HepG2 (cell line): ENCODE measurements at regions not wholly inside any gene's neighbourhood (a gene's known extent, or its start where the extent isn't known, plus 50 kb on each side); places are given as distances from the start of the nearest gene placed in this dataset.

ENCODE experiments used
- ATAC-seq: fragments of 200-7000 bp; cut with Tn5 transposase; 3 replicates; pipeline ENCODE4 v1.9.1; 2020; ENCODE audit warnings: mild to moderate bottlenecking, moderate library complexity
- BruUV-seq: library from RNA; stranded (reverse); fragments of 400-500 nt; replicated peaks from 2 replicates; lab custom pipeline; 2021; lab: Mats Ljungman, UMichigan
- CTCF ChIA-PET: fragments of 300-600 bp; formaldehyde crosslinking; extraction: SDS; loops from one replicate; lab custom pipeline; 2021; ENCODE audit warnings: low total read pairs, inconsistent platforms, low intra/inter-chr PET ratio; lab: Yijun Ruan, JAX
- POLR2A ChIA-PET: fragments of 350-600 bp; sonication (Branson Sonifier 250); formaldehyde crosslinking; loops from one replicate; lab custom pipeline; 2020; ENCODE audit warnings: antibody characterized with exemption, inconsistent platforms; lab: Yijun Ruan, JAX
- DNase-seq: peaks from one replicate; pipeline ENCODE4 v3.0.0-alpha.2; 2015; ENCODE audit warnings: low spot score
- FAIRE-seq: peaks from 3 replicates; lab custom pipeline; 2011; peaks lifted over from hg19 to GRCh38; lab: Jason Lieb, UNC
- H2AFZ ChIP-seq: one replicate; pipeline ENCODE4 v1.6.1; 2011; ENCODE audit warnings: low read length, inconsistent platforms
- H3K27ac ChIP-seq: fragments of 300-600 bp; 3 replicates; pipeline ENCODE4 v1.8.0; 2011; ENCODE audit warnings: mixed run types, mild to moderate bottlenecking, mixed read lengths, low read length, inconsistent platforms; ENCODE audit not compliant: insufficient read depth; ENCODE audit errors: extremely low read length
- H3K27me3 ChIP-seq, 2 experiments: fragments of 200-600 bp in 1 of 2; 2 replicates in 1 of 2; 3 replicates in 1 of 2; pipeline versions ENCODE4 v1.6.0 to v1.8.0; 2011; ENCODE audit warnings: low read length in 2 of 2, mild to moderate bottlenecking in 2 of 2, moderate library complexity in 2 of 2, inconsistent platforms in 1 of 2; ENCODE audit not compliant: insufficient read depth in 2 of 2, control insufficient read depth in 1 of 2
- H3K36me3 ChIP-seq, 2 experiments: fragments of 200-600 bp in 1 of 2; replicated peaks in 1 of 2; 2 replicates in 1 of 2; 3 replicates in 1 of 2; pipeline versions ENCODE4 v1.5.1 to v1.8.0; 2011; ENCODE audit warnings: low read length in 2 of 2, inconsistent platforms in 1 of 2; ENCODE audit not compliant: insufficient read depth in 2 of 2, control insufficient read depth in 1 of 2
- H3K4me1 ChIP-seq: 2 replicates; pipeline ENCODE4 v1.5.1; 2012; ENCODE audit warnings: low read length, inconsistent platforms; ENCODE audit not compliant: insufficient read depth
- H3K4me2 ChIP-seq: 2 replicates; pipeline ENCODE4 v1.6.0; 2011; ENCODE audit warnings: low read depth, low read length, inconsistent platforms
- H3K4me3 ChIP-seq, 3 experiments: fragments of 200-600 bp in 1 of 3; sonication (generic), shearing (Covaris generic) in 1 of 3; replicated peaks in 1 of 3; 2 replicates each; pipeline ENCODE4 v1.5.1; 2011 to 2016; ENCODE audit warnings: low read length in 3 of 3, inconsistent platforms in 2 of 3, low read depth in 2 of 3, mild to moderate bottlenecking in 2 of 3, control low read depth in 1 of 3, mixed read lengths in 1 of 3; ENCODE audit not compliant: insufficient read depth in 1 of 3
- H3K79me2 ChIP-seq: one replicate; pipeline ENCODE4 v1.6.1; 2011; ENCODE audit warnings: low read length, inconsistent platforms; ENCODE audit not compliant: insufficient read depth
- H3K9ac ChIP-seq: 2 replicates; pipeline ENCODE4 v1.6.0; 2011; ENCODE audit warnings: mild to moderate bottlenecking, low read depth, low read length, inconsistent platforms; ENCODE audit not compliant: insufficient read depth
- H3K9me3 ChIP-seq: 2 replicates; pipeline ENCODE4 v1.5.1; 2012; ENCODE audit warnings: mild to moderate bottlenecking, low read length
- H4K20me1 ChIP-seq: 2 replicates; pipeline ENCODE4 v1.6.0; 2011; ENCODE audit warnings: inconsistent platforms, mild to moderate bottlenecking, low read length, moderate library complexity; ENCODE audit not compliant: insufficient read depth
- CC2D1A ChIP-seq: sonication (generic); formaldehyde crosslinking; IDR thresholded peaks from 2 replicates; pipeline ENCODE4 v1.8.1; 2023; ENCODE audit warnings: mild to moderate bottlenecking, missing genetic modification reagents
- GATA4 ChIP-seq: sonication (generic); IDR thresholded peaks from 2 replicates; pipeline ENCODE4 v1.6.1; 2016; ENCODE audit warnings: antibody characterized with exemption, low read depth, borderline replicate concordance
- HNRNPLL ChIP-seq: fragments of 200-400 bp; formaldehyde crosslinking; IDR thresholded peaks from 2 replicates; pipeline ENCODE4 v1.6.1; 2017; ENCODE audit warnings: mild to moderate bottlenecking, low read depth, low read length; ENCODE audit not compliant: poor library complexity, severe bottlenecking
- IRF2 ChIP-seq: IDR thresholded peaks from 2 replicates; pipeline ENCODE4 v1.6.1; 2018; ENCODE audit warnings: missing genetic modification reagents, missing compliant biosample characterization
- PLRG1 ChIP-seq: fragments of 450-650 bp; conservative IDR thresholded peaks from 2 replicates; pipeline ENCODE4 v1.6.1; 2016
- SALL2 ChIP-seq: sonication (generic); formaldehyde crosslinking; IDR thresholded peaks from 2 replicates; pipeline ENCODE4 v1.8.1; 2023; ENCODE audit warnings: mild to moderate bottlenecking, missing genetic modification reagents, inconsistent platforms
- SKI ChIP-seq: fragments of 450-650 bp; IDR thresholded peaks from one replicate; pipeline ENCODE4 v1.6.1; 2018; ENCODE audit warnings: mild to moderate bottlenecking; ENCODE audit not compliant: partially characterized antibody
- TRIM24 ChIP-seq: sonication (generic); formaldehyde crosslinking; IDR thresholded peaks from 2 replicates; pipeline ENCODE4 v1.8.0; 2022; ENCODE audit warnings: mild to moderate bottlenecking, missing genetic modification reagents
- ZBED4 ChIP-seq: sonication (generic); formaldehyde crosslinking; IDR thresholded peaks from 2 replicates; pipeline ENCODE4 v1.4.0; 2020; ENCODE audit warnings: missing genetic modification reagents, borderline replicate concordance
- ZC3H13 ChIP-seq: sonication (generic); formaldehyde crosslinking; IDR thresholded peaks from 2 replicates; pipeline ENCODE4 v1.8.1; 2023; ENCODE audit warnings: mild to moderate bottlenecking, missing genetic modification reagents, moderate library complexity
- ZFP36 ChIP-seq: fragments of 150-350 bp; IDR thresholded peaks from 2 replicates; pipeline ENCODE4 v1.6.1; 2018; ENCODE audit warnings: borderline replicate concordance, low read length, low read depth; ENCODE audit not compliant: partially characterized antibody
- ZKSCAN5 ChIP-seq: sonication (generic); formaldehyde crosslinking; IDR thresholded peaks from 2 replicates; pipeline ENCODE4 v1.5.1; 2020; ENCODE audit warnings: mild to moderate bottlenecking, missing genetic modification reagents
- ZNF10 ChIP-seq: sonication (generic); formaldehyde crosslinking; IDR thresholded peaks from 2 replicates; pipeline ENCODE4 v1.4.0; 2020; ENCODE audit warnings: mild to moderate bottlenecking, low read depth, missing genetic modification reagents, borderline replicate concordance
- ZNF12 ChIP-seq: sonication (generic); formaldehyde crosslinking; IDR thresholded peaks from 2 replicates; pipeline ENCODE4 v1.5.0; 2020; ENCODE audit warnings: missing genetic modification reagents
- ZNF431 ChIP-seq: sonication (generic); formaldehyde crosslinking; IDR thresholded peaks from 2 replicates; pipeline ENCODE4 v1.9.0; 2022; ENCODE audit warnings: missing genetic modification reagents, low read depth, mild to moderate bottlenecking, borderline replicate concordance
- ZNF564 ChIP-seq: sonication (generic); formaldehyde crosslinking; IDR thresholded peaks from 2 replicates; pipeline ENCODE4 v1.8.1; 2023; ENCODE audit warnings: mild to moderate bottlenecking, missing genetic modification reagents
- ZNF724P ChIP-seq: sonication (generic); formaldehyde crosslinking; IDR thresholded peaks from 2 replicates; pipeline ENCODE4 v1.8.0; 2022; ENCODE audit warnings: missing genetic modification reagents, borderline replicate concordance
- ZNF841 ChIP-seq: sonication (generic); formaldehyde crosslinking; IDR thresholded peaks from 2 replicates; pipeline ENCODE4 v1.8.1; 2023; ENCODE audit warnings: missing genetic modification reagents, borderline replicate concordance
- ZSCAN22 ChIP-seq: sonication (generic); formaldehyde crosslinking; IDR thresholded peaks from 2 replicates; pipeline ENCODE4 v1.4.0; 2020; ENCODE audit warnings: mild to moderate bottlenecking, missing genetic modification reagents
- WGBS: methylation state at CpG from one replicate; pipeline ENCODE4 v1.1.6; 2017; ENCODE audit warnings: low lambda C conversion rate; 5-methylcytosine and 5-hydroxymethylcytosine counted together
- in situ Hi-C: cut with HindIII; loops from 2 replicates; pipeline ENCODE4 v1.10.0; 2017; ENCODE audit warnings: low pct_unique_long_range_greater_than_20kb; ENCODE audit not compliant: extremely low pct_ligation_motif_present
- intact Hi-C: fragments of 100-400 bp; cut with micrococcal nuclease; formaldehyde crosslinking; loops from one replicate; pipeline ENCODE4 v1.10.0; 2022; ENCODE audit not compliant: unreplicated experiment
- TF ChIP-seq, protein P1 (sequence below): sonication (generic); formaldehyde crosslinking; IDR thresholded peaks from 2 replicates; pipeline ENCODE4 v1.8.0; 2022; ENCODE audit warnings: missing genetic modification reagents, mild to moderate bottlenecking, borderline replicate concordance

DNA sequence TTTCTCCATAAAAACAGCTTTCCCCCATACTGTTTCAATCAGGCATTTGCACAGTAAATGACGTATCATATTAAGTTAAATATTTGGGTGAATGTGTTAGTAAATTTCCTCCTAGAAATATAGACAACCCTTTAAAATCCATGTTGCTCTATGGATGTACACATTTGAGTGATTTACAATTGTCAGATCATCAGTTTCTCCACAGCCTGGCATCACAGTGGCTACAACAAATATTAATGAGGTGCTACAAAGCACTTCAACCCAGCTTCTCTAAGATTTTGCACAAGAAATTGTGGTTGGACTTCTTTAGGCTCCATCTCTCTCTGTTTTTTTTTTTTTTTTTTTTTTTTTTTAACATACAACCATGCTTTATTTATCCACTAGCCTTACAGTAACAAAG, 584.4 kb upstream of the AMELY start:
- in situ Hi-C loops (no loop called here), intact Hi-C loops (no loop called here)
- ChIA-PET CTCF (no interaction called here), POLR2A (no interaction called here)
- Histone ChIP-seq H3K27me3 (no peaks in the 10 kb centered on the region), H3K4me3 (no peak overlapping the region), H3K4me2 (no peak overlapping the region), H4K20me1 (no peaks in the 10 kb centered on the region), H3K9me3 (no peaks in the 10 kb centered on the region), H3K4me1 (no peaks in the 10 kb centered on the region), H3K9ac (no peak overlapping the region), H2AFZ (no peak overlapping the region), H3K27ac (no peak overlapping the region), H3K36me3 (no peaks in the 10 kb centered on the region), H3K79me2 (no peaks in the 10 kb centered on the region)
- DNase-seq, result no peak
- no peak for ATAC-seq
- no peak for FAIRE-seq
- 0% methylated on average over 1 of the region's 1 CpG for WGBS
- no TSS peak for BruUV-seq
- TF ChIP-seq ZNF724P (CRISPR knock-in tag) (no peak), ZBED4 (CRISPR knock-in tag) (no peak), HNRNPLL (no peak), GATA4 (no peak), TRIM24 (CRISPR knock-in tag) (no peak), SKI (no peak), ZC3H13 (CRISPR knock-in tag) (no peak), PLRG1 (no peak), CC2D1A (no peak), ZNF564 (CRISPR knock-in tag) (no peak), ZFP36 (no peak), SALL2 (no peak), ZNF431 (no peak), IRF2 (no peak), ZKSCAN5 (CRISPR knock-in tag) (no peak), ZSCAN22 (CRISPR knock-in tag) (no peak), ZNF841 (CRISPR knock-in tag) (no peak), ZNF12 (CRISPR knock-in tag) (no peak), ZNF10 (CRISPR knock-in tag) (no peak)
- TF ChIP-seq, protein P1, sequence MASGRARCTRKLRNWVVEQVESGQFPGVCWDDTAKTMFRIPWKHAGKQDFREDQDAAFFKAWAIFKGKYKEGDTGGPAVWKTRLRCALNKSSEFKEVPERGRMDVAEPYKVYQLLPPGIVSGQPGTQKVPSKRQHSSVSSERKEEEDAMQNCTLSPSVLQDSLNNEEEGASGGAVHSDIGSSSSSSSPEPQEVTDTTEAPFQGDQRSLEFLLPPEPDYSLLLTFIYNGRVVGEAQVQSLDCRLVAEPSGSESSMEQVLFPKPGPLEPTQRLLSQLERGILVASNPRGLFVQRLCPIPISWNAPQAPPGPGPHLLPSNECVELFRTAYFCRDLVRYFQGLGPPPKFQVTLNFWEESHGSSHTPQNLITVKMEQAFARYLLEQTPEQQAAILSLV (CRISPR knock-in tag), result no peak
- TF ChIP-seq, all 625 proteins: peak for 0
